ENCODE measurements at regions not wholly inside any gene's neighbourhood (a gene's known extent, or its start where the extent isn't known, plus 50 kb on each side); places are given as distances from the start of the nearest gene placed in this dataset.
"Not testable (repeated sequence)": the region's sequence is repeated elsewhere in the genome, so short reads cannot be mapped to it uniquely, and the experiment has no call there.

GRCh38 chr18:1505856-1506255, 601.2 kb downstream of the ADCYAP1 start:
- Mint-ChIP-seq H3K4me1 (ENCODE audit: low read depth) (no peaks in the 10 kb centered on the region), H3K4me3 (no peak overlapping the region), H3K27me3 (ENCODE audit: low read depth) (no peaks in the 10 kb centered on the region), H3K9me3 (no peaks in the 10 kb centered on the region), H3K27ac (no peak overlapping the region), H3K36me3 (ENCODE audit: low read depth) (no peaks in the 10 kb centered on the region)
- no peak for DNase-seq (ENCODE audit: low spot score)

- H3K27me3 Mint-ChIP-seq (ENCODE audit: low read depth), result no peaks in the 10 kb centered on the region
- H3K36me3 Mint-ChIP-seq (ENCODE audit: low read depth), result no peaks in the 10 kb centered on the region
- no peak overlapping the region for H3K4me3 Mint-ChIP-seq
- no peak for DNase-seq (ENCODE audit: low spot score)
- no peaks in the 10 kb centered on the region for H3K4me1 Mint-ChIP-seq (ENCODE audit: low read depth)
- H3K9me3 Mint-ChIP-seq, result no peaks in the 10 kb centered on the region
- no peak overlapping the region for H3K27ac Mint-ChIP-seq
Measured at GRCh38 chr18:1510542-1511179, 606.0 kb downstream of the ADCYAP1 start.

- no peak overlapping the region for H3K27ac Mint-ChIP-seq
- no peaks in the 10 kb centered on the region for H3K9me3 Mint-ChIP-seq
- DNase-seq (ENCODE audit: low spot score), result no peak
- no peaks in the 10 kb centered on the region for H3K4me1 Mint-ChIP-seq (ENCODE audit: low read depth)
- H3K27me3 Mint-ChIP-seq (ENCODE audit: low read depth), result no peaks in the 10 kb centered on the region
- no peaks in the 10 kb centered on the region for H3K36me3 Mint-ChIP-seq (ENCODE audit: low read depth)
- no peak overlapping the region for H3K4me3 Mint-ChIP-seq
Measured at GRCh38 chr18:1511619-1512311, 607.1 kb downstream of the ADCYAP1 start.

GRCh38 chr18:1513519-1513918, 608.8 kb downstream of the ADCYAP1 start:
- no peaks in the 10 kb centered on the region for H3K36me3 Mint-ChIP-seq (ENCODE audit: low read depth)
- H3K9me3 Mint-ChIP-seq, result no peaks in the 10 kb centered on the region
- H3K27ac Mint-ChIP-seq, result no peak overlapping the region
- H3K4me1 Mint-ChIP-seq (ENCODE audit: low read depth), result no peaks in the 10 kb centered on the region
- H3K27me3 Mint-ChIP-seq (ENCODE audit: low read depth), result no peaks in the 10 kb centered on the region
- H3K4me3 Mint-ChIP-seq, result no peak overlapping the region
- DNase-seq (ENCODE audit: low spot score), result no peak

- H3K4me3 Mint-ChIP-seq; H3K36me3 Mint-ChIP-seq (ENCODE audit: low read depth); H3K27ac Mint-ChIP-seq; DNase-seq (ENCODE audit: low spot score); H3K9me3 Mint-ChIP-seq; H3K27me3 Mint-ChIP-seq (ENCODE audit: low read depth); H3K4me1 Mint-ChIP-seq (ENCODE audit: low read depth): not testable (repeated sequence)
Measured at GRCh38 chr18:1521588-1522248, 617.0 kb downstream of the ADCYAP1 start.

- Mint-ChIP-seq H3K4me1 (ENCODE audit: low read depth) (no peaks in the 10 kb centered on the region), H3K27ac (no peak overlapping the region), H3K9me3 (peaks cover 3% of the 10 kb centered on the region), H3K27me3 (ENCODE audit: low read depth) (no peaks in the 10 kb centered on the region), H3K36me3 (ENCODE audit: low read depth) (no peaks in the 10 kb centered on the region), H3K4me3 (no peak overlapping the region)
- no peak for DNase-seq (ENCODE audit: low spot score)
Measured at GRCh38 chr18:1522249-1522615, 617.6 kb downstream of the ADCYAP1 start.

GRCh38 chr18:1526991-1527390, 622.3 kb downstream of the ADCYAP1 start:
- Mint-ChIP-seq H3K27me3 (ENCODE audit: low read depth) (no peaks in the 10 kb centered on the region), H3K9me3 (peaks cover 3% of the 10 kb centered on the region), H3K27ac (no peak overlapping the region), H3K36me3 (ENCODE audit: low read depth) (no peaks in the 10 kb centered on the region), H3K4me3 (no peak overlapping the region), H3K4me1 (ENCODE audit: low read depth) (no peaks in the 10 kb centered on the region)
- no peak for DNase-seq (ENCODE audit: low spot score)

GRCh38 chr18:1527805-1528204, 623.1 kb downstream of the ADCYAP1 start:
- no peaks in the 10 kb centered on the region for H3K4me1 Mint-ChIP-seq (ENCODE audit: low read depth)
- H3K27ac Mint-ChIP-seq, result no peak overlapping the region
- H3K27me3 Mint-ChIP-seq (ENCODE audit: low read depth), result no peaks in the 10 kb centered on the region
- H3K36me3 Mint-ChIP-seq (ENCODE audit: low read depth), result no peaks in the 10 kb centered on the region
- H3K4me3 Mint-ChIP-seq, result no peak overlapping the region
- peaks cover 7% of the 10 kb centered on the region for H3K9me3 Mint-ChIP-seq
- DNase-seq (ENCODE audit: low spot score), result no peak

- H3K27ac Mint-ChIP-seq, result no peak overlapping the region
- H3K4me3 Mint-ChIP-seq, result no peak overlapping the region
- peaks cover 4% of the 10 kb centered on the region for H3K9me3 Mint-ChIP-seq
- H3K36me3 Mint-ChIP-seq (ENCODE audit: low read depth), result no peaks in the 10 kb centered on the region
- no peak for DNase-seq (ENCODE audit: low spot score)
- H3K4me1 Mint-ChIP-seq (ENCODE audit: low read depth), result no peaks in the 10 kb centered on the region
- H3K27me3 Mint-ChIP-seq (ENCODE audit: low read depth), result no peaks in the 10 kb centered on the region
Measured at GRCh38 chr18:1528447-1528846, 623.8 kb downstream of the ADCYAP1 start.

GRCh38 chr18:1528964-1529509, 624.4 kb downstream of the ADCYAP1 start:
- Mint-ChIP-seq H3K4me1 (ENCODE audit: low read depth) (no peaks in the 10 kb centered on the region), H3K9me3 (peaks cover 4% of the 10 kb centered on the region), H3K36me3 (ENCODE audit: low read depth) (no peaks in the 10 kb centered on the region), H3K27ac (no peak overlapping the region), H3K27me3 (ENCODE audit: low read depth) (no peaks in the 10 kb centered on the region), H3K4me3 (no peak overlapping the region)
- DNase-seq (ENCODE audit: low spot score), result no peak

- Mint-ChIP-seq H3K4me1 (ENCODE audit: low read depth) (no peaks in the 10 kb centered on the region), H3K27ac (no peak overlapping the region), H3K36me3 (ENCODE audit: low read depth) (no peaks in the 10 kb centered on the region), H3K27me3 (ENCODE audit: low read depth) (no peaks in the 10 kb centered on the region), H3K9me3 (peaks cover 4% of the 10 kb centered on the region), H3K4me3 (no peak overlapping the region)
- DNase-seq (ENCODE audit: low spot score), result no peak
Measured at GRCh38 chr18:1530650-1531049, 626.0 kb downstream of the ADCYAP1 start.

- Mint-ChIP-seq H3K4me3 (no peak overlapping the region), H3K9me3 (peaks cover 5% of the 10 kb centered on the region), H3K36me3 (ENCODE audit: low read depth) (no peaks in the 10 kb centered on the region), H3K4me1 (ENCODE audit: low read depth) (no peaks in the 10 kb centered on the region), H3K27me3 (ENCODE audit: low read depth) (no peaks in the 10 kb centered on the region), H3K27ac (no peak overlapping the region)
- no peak for DNase-seq (ENCODE audit: low spot score)
Measured at GRCh38 chr18:1539276-1539675, 634.6 kb downstream of the ADCYAP1 start.

- Mint-ChIP-seq H3K27me3 (ENCODE audit: low read depth) (no peaks in the 10 kb centered on the region), H3K4me3 (no peak overlapping the region), H3K27ac (no peak overlapping the region), H3K9me3 (no peaks in the 10 kb centered on the region), H3K36me3 (ENCODE audit: low read depth) (no peaks in the 10 kb centered on the region), H3K4me1 (ENCODE audit: low read depth) (no peaks in the 10 kb centered on the region)
- no peak for DNase-seq (ENCODE audit: low spot score)
Measured at GRCh38 chr18:1541478-1541877, 636.8 kb downstream of the ADCYAP1 start.

- Mint-ChIP-seq H3K27ac (no peak overlapping the region), H3K4me3 (no peak overlapping the region), H3K9me3 (no peaks in the 10 kb centered on the region), H3K36me3 (ENCODE audit: low read depth) (no peaks in the 10 kb centered on the region), H3K27me3 (ENCODE audit: low read depth) (no peaks in the 10 kb centered on the region), H3K4me1 (ENCODE audit: low read depth) (no peaks in the 10 kb centered on the region)
- no peak for DNase-seq (ENCODE audit: low spot score)
Measured at GRCh38 chr18:1542230-1542774, 637.6 kb downstream of the ADCYAP1 start.
